Breast epithelium (tissue), 3 donors: ENCODE measurements at regions not wholly inside any gene's neighbourhood (a gene's known extent, or its start where the extent isn't known, plus 50 kb on each side); places are given as distances from the start of the nearest gene placed in this dataset.
"Not testable (repeated sequence)": the region's sequence is repeated elsewhere in the genome, so short reads cannot be mapped to it uniquely, and the experiment has no call there.

Source experiments
- POLR2AphosphoS5 ChIP-seq, 3 donors: sonication (generic); formaldehyde crosslinking; IDR thresholded peaks; one replicate each; pipeline ENCODE4 v1.6.1; 2017; ENCODE audit warnings: antibody characterized with exemption in 3 of 3
- TF ChIP-seq, protein P1 (sequence below), 3 donors: fragments of 450-650 bp; IDR thresholded peaks; one replicate each; pipeline ENCODE4 v1.5.1; 2016 to 2017; ENCODE audit warnings: antibody characterized with exemption in 3 of 3, mild to moderate bottlenecking in 3 of 3, moderate library complexity in 3 of 3

- TF ChIP-seq, protein P1, sequence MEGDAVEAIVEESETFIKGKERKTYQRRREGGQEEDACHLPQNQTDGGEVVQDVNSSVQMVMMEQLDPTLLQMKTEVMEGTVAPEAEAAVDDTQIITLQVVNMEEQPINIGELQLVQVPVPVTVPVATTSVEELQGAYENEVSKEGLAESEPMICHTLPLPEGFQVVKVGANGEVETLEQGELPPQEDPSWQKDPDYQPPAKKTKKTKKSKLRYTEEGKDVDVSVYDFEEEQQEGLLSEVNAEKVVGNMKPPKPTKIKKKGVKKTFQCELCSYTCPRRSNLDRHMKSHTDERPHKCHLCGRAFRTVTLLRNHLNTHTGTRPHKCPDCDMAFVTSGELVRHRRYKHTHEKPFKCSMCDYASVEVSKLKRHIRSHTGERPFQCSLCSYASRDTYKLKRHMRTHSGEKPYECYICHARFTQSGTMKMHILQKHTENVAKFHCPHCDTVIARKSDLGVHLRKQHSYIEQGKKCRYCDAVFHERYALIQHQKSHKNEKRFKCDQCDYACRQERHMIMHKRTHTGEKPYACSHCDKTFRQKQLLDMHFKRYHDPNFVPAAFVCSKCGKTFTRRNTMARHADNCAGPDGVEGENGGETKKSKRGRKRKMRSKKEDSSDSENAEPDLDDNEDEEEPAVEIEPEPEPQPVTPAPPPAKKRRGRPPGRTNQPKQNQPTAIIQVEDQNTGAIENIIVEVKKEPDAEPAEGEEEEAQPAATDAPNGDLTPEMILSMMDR (IDR thresholded peaks at IDR 0.05), result not testable (repeated sequence)
- not testable (repeated sequence) for TF ChIP-seq POLR2AphosphoS5 (IDR thresholded peaks at IDR 0.05)
Measured at GRCh38 chr16:26990384-26991120, 76.2 kb upstream of the C16orf82 start.
